ENCODE measurements at regions not wholly inside any gene's neighbourhood (a gene's known extent, or its start where the extent isn't known, plus 50 kb on each side); places are given as distances from the start of the nearest gene placed in this dataset.

DNA sequence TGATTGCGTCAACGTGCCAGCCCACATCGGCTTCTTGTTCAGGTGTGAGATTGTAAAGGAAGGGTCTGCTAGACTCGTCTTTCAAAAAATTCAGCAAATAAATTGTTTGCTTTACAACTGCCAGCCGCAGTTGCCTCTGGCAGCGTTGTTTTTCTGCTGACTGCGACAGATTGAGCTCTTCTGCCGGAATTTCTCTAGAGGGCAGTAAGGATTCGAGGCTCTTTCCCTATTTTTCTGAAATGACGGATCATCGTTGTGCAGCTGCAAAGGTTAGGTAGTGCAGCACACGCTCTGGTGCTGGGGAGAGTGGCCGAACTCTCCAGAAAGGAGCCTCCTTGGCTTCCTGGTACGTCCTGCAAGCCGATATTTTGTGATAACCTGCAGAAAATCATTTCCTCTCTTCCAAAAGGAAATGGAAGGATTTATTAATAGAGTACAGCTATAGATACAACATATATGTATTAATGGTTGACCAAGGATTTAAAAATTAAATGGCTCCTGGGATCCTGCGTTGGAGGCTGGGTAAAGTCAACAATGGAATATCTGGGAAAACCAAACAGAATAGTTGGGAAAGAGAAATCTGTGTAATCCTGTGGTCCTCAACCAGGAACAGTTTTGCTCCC, 121.9 kb upstream of the ZFP64 start:
- H3K4me3 ChIP-seq (ENCODE audit: low read length) = no peak overlapping the region
- TF ChIP-seq, protein P1, sequence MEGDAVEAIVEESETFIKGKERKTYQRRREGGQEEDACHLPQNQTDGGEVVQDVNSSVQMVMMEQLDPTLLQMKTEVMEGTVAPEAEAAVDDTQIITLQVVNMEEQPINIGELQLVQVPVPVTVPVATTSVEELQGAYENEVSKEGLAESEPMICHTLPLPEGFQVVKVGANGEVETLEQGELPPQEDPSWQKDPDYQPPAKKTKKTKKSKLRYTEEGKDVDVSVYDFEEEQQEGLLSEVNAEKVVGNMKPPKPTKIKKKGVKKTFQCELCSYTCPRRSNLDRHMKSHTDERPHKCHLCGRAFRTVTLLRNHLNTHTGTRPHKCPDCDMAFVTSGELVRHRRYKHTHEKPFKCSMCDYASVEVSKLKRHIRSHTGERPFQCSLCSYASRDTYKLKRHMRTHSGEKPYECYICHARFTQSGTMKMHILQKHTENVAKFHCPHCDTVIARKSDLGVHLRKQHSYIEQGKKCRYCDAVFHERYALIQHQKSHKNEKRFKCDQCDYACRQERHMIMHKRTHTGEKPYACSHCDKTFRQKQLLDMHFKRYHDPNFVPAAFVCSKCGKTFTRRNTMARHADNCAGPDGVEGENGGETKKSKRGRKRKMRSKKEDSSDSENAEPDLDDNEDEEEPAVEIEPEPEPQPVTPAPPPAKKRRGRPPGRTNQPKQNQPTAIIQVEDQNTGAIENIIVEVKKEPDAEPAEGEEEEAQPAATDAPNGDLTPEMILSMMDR (IDR thresholded peaks at IDR 0.05; ENCODE audit: insufficient read depth, low read depth, low read length, missing control alignments) = peak; percentile 66
- DNase-seq (ENCODE audit: low read depth) = peak; percentile 49

- DNase-seq (ENCODE audit: low read depth) = peak; percentile 71
- TF ChIP-seq, protein P1 (IDR thresholded peaks at IDR 0.05; ENCODE audit: insufficient read depth, low read depth, low read length, missing control alignments) = peak; percentile 81
Observed at GRCh38 chr20:52312132-52312729, 120.7 kb upstream of the ZFP64 start.

DNA sequence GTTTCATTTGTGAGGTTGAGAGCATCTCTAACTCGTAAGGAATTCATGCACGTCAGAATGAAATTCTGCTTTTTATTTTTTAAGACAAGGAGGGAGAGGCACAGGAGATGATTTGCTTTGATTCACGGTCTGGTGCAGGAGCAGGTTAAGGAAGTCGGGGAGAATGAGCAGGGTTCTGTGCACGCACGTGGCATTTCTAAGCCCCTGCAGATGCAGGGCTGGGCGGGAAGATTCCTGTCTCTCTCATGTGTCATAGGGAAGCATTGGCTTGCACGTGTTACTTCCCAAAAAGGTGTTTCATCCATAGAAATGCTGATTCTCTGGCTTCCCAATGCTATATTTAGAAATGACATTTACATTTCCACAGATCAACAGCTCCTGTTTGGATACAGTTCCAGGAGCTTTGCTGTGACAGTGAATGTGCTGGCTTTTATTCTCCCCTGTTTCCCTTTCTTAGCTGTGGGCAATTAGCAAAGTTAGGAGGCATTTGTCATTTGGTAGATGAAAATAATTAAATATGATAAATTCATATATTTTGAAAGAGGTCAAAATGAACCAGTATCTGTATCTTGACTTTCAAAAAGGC, 119.7 kb upstream of the ZFP64 start:
- TF ChIP-seq, protein P1 (IDR thresholded peaks at IDR 0.05; ENCODE audit: insufficient read depth, low read depth, low read length, missing control alignments) = no peak
- no peak overlapping the region for H3K4me3 ChIP-seq (ENCODE audit: low read length)
- no peak for DNase-seq (ENCODE audit: low read depth)

More at GRCh38 chr20:52312132-52312729, 120.7 kb upstream of the ZFP64 start:
- H3K4me3 ChIP-seq (ENCODE audit: low read length) = no peak overlapping the region

- TF ChIP-seq, protein P1 (IDR thresholded peaks at IDR 0.05; ENCODE audit: insufficient read depth, low read depth, low read length, missing control alignments) = no peak
Observed at GRCh38 chr20:52309181-52309580, 117.6 kb upstream of the ZFP64 start.

DNA sequence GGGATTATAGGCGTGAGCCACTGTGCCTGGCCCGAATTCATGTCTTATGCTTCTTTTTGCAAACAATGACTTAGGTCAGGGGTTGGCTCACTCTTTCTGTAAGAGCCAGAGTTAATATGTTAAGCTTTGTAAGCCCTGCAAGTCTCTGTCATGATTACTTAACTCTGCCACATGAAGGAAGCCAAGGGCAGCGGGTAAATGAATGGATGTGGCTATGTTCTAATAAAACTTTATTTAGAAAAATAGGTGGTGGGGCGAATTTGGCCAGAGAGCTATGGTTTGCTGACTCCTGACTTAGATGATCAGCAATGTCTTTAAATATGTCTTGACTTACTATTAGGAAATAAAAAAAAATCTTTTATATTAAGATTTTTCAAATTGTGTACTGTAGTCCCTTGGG, 114.9 kb upstream of the ZFP64 start:
- DNase-seq (ENCODE audit: low read depth) = no peak
- no peak overlapping the region for H3K4me3 ChIP-seq (ENCODE audit: low read length)
- TF ChIP-seq, protein P1 (IDR thresholded peaks at IDR 0.05; ENCODE audit: insufficient read depth, low read depth, low read length, missing control alignments) = no peak

More at GRCh38 chr20:52309181-52309580, 117.6 kb upstream of the ZFP64 start:
- DNase-seq (ENCODE audit: low read depth) = no peak
- H3K4me3 ChIP-seq (ENCODE audit: low read length) = no peak overlapping the region

- no peak overlapping the region for H3K4me3 ChIP-seq (ENCODE audit: low read length)
- no peak for DNase-seq (ENCODE audit: low read depth)
- TF ChIP-seq, protein P1 (IDR thresholded peaks at IDR 0.05; ENCODE audit: insufficient read depth, low read depth, low read length, missing control alignments) = no peak
Observed at GRCh38 chr20:52305858-52306257, 114.3 kb upstream of the ZFP64 start.

All from epithelial cell of esophagus (primary cell).